GM12878 (cell line): ENCODE measurements at regions not wholly inside any gene's neighbourhood (a gene's known extent, or its start where the extent isn't known, plus 50 kb on each side); places are given as distances from the start of the nearest gene placed in this dataset.

Experiments used
- ATAC-seq: fragments of 200-7000 bp; cut with Tn5 transposase; 3 replicates; pipeline ENCODE4 v1.9.1; 2020; ENCODE audit warnings: mild to moderate bottlenecking, moderate library complexity
- BruUV-seq: library from RNA; stranded (reverse); fragments of 400-500 nt; replicated peaks from 2 replicates; lab custom pipeline; 2021; lab: Mats Ljungman, UMichigan
- CTCF ChIA-PET: fragments of 300-600 bp; sonication (Branson Sonifier 250); formaldehyde crosslinking; extraction: SDS; loops from one replicate; lab custom pipeline; 2021; ENCODE audit warnings: inconsistent platforms; lab: Yijun Ruan, JAX
- POLR2A ChIA-PET: fragments of 350-600 bp; formaldehyde crosslinking; extraction: SDS; loops from one replicate; lab custom pipeline; 2021; ENCODE audit warnings: inconsistent platforms; lab: Charles Lee
- RAD21 ChIA-PET: fragments of 300-600 bp; sonication (Branson Sonifier 250); formaldehyde crosslinking; loops from one replicate; lab custom pipeline; 2023; ENCODE audit warnings: antibody characterized with exemption; ENCODE audit not compliant: unreplicated experiment; lab: Charles Lee
- SMC1A ChIA-PET: fragments of 300-600 bp; sonication (Branson Sonifier 250); formaldehyde crosslinking; loops from one replicate; lab custom pipeline; 2023; ENCODE audit not compliant: unreplicated experiment, uncharacterized antibody; lab: Charles Lee
- DNase-seq: peaks from one replicate; pipeline ENCODE4 v3.0.0-alpha.2; 2011; ENCODE audit warnings: low read depth, low spot score
- FAIRE-seq: peaks from 3 replicates; lab custom pipeline; 2011; peaks lifted over from hg19 to GRCh38; lab: Jason Lieb, UNC
- H2AFZ ChIP-seq: 2 replicates; pipeline ENCODE4 v1.6.0; 2011; ENCODE audit warnings: low read depth, low read length, control low read depth; ENCODE audit not compliant: control insufficient read depth
- H3K27ac ChIP-seq: 2 replicates; pipeline ENCODE4 v1.5.1; 2011; ENCODE audit warnings: control low read depth; ENCODE audit not compliant: control insufficient read depth, insufficient read depth
- H3K27me3 ChIP-seq, 2 experiments: replicated peaks in 1 of 2; 2 replicates each; pipeline versions ENCODE4 v1.6.0 to v1.6.1; 2011; ENCODE audit warnings: low read length in 1 of 2; ENCODE audit not compliant: control insufficient read depth in 2 of 2, insufficient read depth in 2 of 2
- H3K36me3 ChIP-seq, 2 experiments: 2 replicates each; pipeline ENCODE4 v1.5.1; 2011; ENCODE audit warnings: low read length in 1 of 2; ENCODE audit not compliant: control insufficient read depth in 2 of 2, insufficient read depth in 2 of 2
- H3K4me1 ChIP-seq: 2 replicates; pipeline ENCODE4 v1.6.1; 2011; ENCODE audit warnings: mild to moderate bottlenecking, low read length, moderate library complexity, mixed read lengths; ENCODE audit not compliant: control insufficient read depth, insufficient read depth
- H3K4me2 ChIP-seq: 2 replicates; pipeline ENCODE4 v1.6.0; 2011; ENCODE audit warnings: control low read depth; ENCODE audit not compliant: control insufficient read depth, insufficient read depth
- H3K4me3 ChIP-seq: fragments of 200-600 bp; sonication (generic); 2 replicates; pipeline ENCODE4 v1.5.1; 2016
- H3K79me2 ChIP-seq: 2 replicates; pipeline ENCODE4 v1.6.0; 2011; ENCODE audit warnings: low read length; ENCODE audit not compliant: control insufficient read depth, insufficient read depth
- H3K9ac ChIP-seq: 2 replicates; pipeline ENCODE4 v1.8.0; 2011; ENCODE audit warnings: low read length, control low read depth, mixed read lengths; ENCODE audit not compliant: control insufficient read depth, insufficient read depth
- H3K9me3 ChIP-seq: replicated peaks from 3 replicates; pipeline ENCODE4 v1.5.1; 2011; ENCODE audit warnings: mild to moderate bottlenecking, low read length; ENCODE audit not compliant: control insufficient read depth, insufficient read depth
- H4K20me1 ChIP-seq: 2 replicates; pipeline ENCODE4 v1.6.0; 2011; ENCODE audit not compliant: control insufficient read depth, insufficient read depth
- CBX3 ChIP-seq: fragments of 200-600 bp; sonication (generic); IDR thresholded peaks from 2 replicates; pipeline ENCODE4 v1.6.1; 2016; ENCODE audit warnings: low read depth, borderline replicate concordance
- NR2F1 ChIP-seq: fragments of 450-650 bp; conservative IDR thresholded peaks from 2 replicates; pipeline ENCODE4 v1.6.1; 2017; ENCODE audit warnings: mild to moderate bottlenecking
- SRF ChIP-seq, 2 experiments: IDR thresholded peaks; 2 replicates each; pipeline ENCODE4 v1.6.1; 2011; ENCODE audit warnings: low read depth in 2 of 2, low read length in 2 of 2, mild to moderate bottlenecking in 1 of 2, moderate library complexity in 1 of 2
- TCF7 ChIP-seq: IDR thresholded peaks from 2 replicates; pipeline ENCODE4 v1.6.1; 2014; ENCODE audit warnings: antibody characterized with exemption, borderline replicate concordance
- YY1 ChIP-seq: IDR thresholded peaks from 2 replicates; pipeline ENCODE4 v1.6.1; 2011; ENCODE audit warnings: low read depth, mild to moderate bottlenecking, low read length
- WGBS: methylation state at CpG from one replicate; pipeline ENCODE4 v1.1.6; 2016; ENCODE audit warnings: low lambda C conversion rate; ENCODE audit not compliant: insufficient replicate concordance, insufficient coverage; ENCODE audit errors: missing lambda C conversion rate; 5-methylcytosine and 5-hydroxymethylcytosine counted together
- in situ Hi-C: fragments of 300-500 bp; cut with MboI; formaldehyde crosslinking; loops from 9 replicates; pipeline ENCODE4 v1.14.3; 2018; ENCODE audit warnings: mixed read lengths
- intact Hi-C: fragments of 100-400 bp; cut with micrococcal nuclease; formaldehyde crosslinking; loops from one replicate; pipeline ENCODE4 v1.14.2; 2022; ENCODE audit not compliant: unreplicated experiment
- TF ChIP-seq, protein P1 (sequence below): fragments of 450-650 bp; IDR thresholded peaks from 2 replicates; pipeline ENCODE4 v1.6.1; 2016; ENCODE audit warnings: mild to moderate bottlenecking
- TF ChIP-seq, protein P2 (sequence below): fragments of 450-650 bp; formaldehyde crosslinking; IDR thresholded peaks from 2 replicates; pipeline ENCODE4 v1.5.0; 2022; ENCODE audit warnings: mild to moderate bottlenecking, missing genetic modification characterization
- TF ChIP-seq, protein P3 (sequence below): fragments of 450-650 bp; IDR thresholded peaks from 2 replicates; pipeline ENCODE4 v1.6.1; 2016; ENCODE audit warnings: mild to moderate bottlenecking, moderate library complexity, borderline replicate concordance

DNA sequence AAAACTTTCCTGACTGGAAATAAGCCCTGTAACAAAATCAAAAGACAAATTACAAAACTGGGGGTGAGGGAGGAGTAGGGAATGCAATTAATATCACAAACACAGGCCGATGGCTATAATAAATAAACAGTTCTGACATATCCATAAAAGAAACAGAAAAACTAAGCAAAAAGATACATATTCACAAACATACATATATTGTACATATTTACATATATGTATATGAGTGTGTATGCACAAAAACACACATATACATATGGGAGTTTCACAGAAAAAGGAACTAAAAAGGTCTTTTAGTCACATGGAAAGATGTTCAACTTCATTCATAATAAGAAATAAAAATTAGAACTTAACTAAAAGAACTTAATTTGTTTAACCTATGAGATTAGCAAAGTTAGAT lies 292.7 kb downstream of the TFAP2A start:
- H3K36me3 ChIP-seq = no peaks in the 10 kb centered on the region
- no peaks in the 10 kb centered on the region for H4K20me1 ChIP-seq
- no peaks in the 10 kb centered on the region for H3K79me2 ChIP-seq
- BruUV-seq = no TSS peak
- 0% methylated on average over 1 of the region's 1 CpG for WGBS
- FAIRE-seq = no peak
- RAD21 ChIA-PET = no interaction called here
- CTCF ChIA-PET = no interaction called here
- H3K4me1 ChIP-seq = no peaks in the 10 kb centered on the region
- DNase-seq = no peak
- H2AFZ ChIP-seq = no peak overlapping the region
- no peak overlapping the region for H3K9ac ChIP-seq
- intact Hi-C loops (no loop called here), in situ Hi-C loops (no loop called here)
- POLR2A ChIA-PET = no interaction called here
- ATAC-seq = no peak
- peaks cover 0 to 4% of the 10 kb centered on the region in 2 experiments; a peak in 2 of 4 replicates for H3K27me3 ChIP-seq
- H3K4me3 ChIP-seq = no peak overlapping the region
- no peak overlapping the region for H3K4me2 ChIP-seq
- no peak overlapping the region for H3K27ac ChIP-seq
- SMC1A ChIA-PET = no interaction called here
- TF ChIP-seq CBX3 = no peak
- TF ChIP-seq SRF (IDR thresholded peaks at IDR 0.05; ENCODE audit: low read depth in 2 of 2, low read length in 2 of 2) = no peak
- TF ChIP-seq, protein P1, sequence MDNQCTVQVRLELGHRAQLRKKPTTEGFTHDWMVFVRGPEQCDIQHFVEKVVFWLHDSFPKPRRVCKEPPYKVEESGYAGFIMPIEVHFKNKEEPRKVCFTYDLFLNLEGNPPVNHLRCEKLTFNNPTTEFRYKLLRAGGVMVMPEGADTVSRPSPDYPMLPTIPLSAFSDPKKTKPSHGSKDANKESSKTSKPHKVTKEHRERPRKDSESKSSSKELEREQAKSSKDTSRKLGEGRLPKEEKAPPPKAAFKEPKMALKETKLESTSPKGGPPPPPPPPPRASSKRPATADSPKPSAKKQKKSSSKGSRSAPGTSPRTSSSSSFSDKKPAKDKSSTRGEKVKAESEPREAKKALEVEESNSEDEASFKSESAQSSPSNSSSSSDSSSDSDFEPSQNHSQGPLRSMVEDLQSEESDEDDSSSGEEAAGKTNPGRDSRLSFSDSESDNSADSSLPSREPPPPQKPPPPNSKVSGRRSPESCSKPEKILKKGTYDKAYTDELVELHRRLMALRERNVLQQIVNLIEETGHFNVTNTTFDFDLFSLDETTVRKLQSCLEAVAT = no peak
- no peaks in the 10 kb centered on the region for H3K9me3 ChIP-seq

DNA sequence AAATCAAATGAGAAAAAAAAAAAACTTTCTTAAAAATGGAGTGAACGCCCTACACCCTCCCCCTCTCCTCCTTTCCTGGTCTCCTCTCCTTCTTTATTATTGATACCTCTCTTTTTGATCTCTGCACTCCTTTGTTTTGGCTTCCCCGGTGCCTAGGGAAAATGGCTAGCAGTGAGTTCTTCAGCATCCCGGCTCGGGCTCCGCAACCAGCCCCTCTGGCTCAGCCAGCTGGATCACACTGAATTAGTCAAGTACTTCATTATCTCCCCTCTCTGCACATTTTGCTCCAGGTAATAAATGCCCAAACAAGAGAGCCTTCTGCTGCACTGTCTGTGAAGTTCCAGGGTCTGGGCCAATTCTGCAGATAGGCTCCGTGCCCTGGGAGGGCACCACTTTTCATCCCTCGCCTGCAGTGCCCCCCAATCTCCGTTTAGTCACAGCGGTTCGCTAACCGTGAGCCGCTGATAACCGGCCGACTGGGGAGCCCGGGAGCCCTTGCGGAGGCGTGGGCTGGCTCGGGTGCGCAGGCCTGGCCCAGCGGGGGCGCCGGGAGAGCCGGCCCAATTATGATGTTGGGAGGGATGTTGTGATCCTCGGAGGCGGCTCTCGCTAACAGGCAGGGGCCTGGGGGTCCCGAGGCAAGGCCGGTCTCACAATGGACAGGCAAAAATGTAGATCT lies 301.9 kb downstream of the TFAP2A start:
- intact Hi-C loops = no loop called here
- RAD21 ChIA-PET = no interaction called here
- TF ChIP-seq, protein P2, sequence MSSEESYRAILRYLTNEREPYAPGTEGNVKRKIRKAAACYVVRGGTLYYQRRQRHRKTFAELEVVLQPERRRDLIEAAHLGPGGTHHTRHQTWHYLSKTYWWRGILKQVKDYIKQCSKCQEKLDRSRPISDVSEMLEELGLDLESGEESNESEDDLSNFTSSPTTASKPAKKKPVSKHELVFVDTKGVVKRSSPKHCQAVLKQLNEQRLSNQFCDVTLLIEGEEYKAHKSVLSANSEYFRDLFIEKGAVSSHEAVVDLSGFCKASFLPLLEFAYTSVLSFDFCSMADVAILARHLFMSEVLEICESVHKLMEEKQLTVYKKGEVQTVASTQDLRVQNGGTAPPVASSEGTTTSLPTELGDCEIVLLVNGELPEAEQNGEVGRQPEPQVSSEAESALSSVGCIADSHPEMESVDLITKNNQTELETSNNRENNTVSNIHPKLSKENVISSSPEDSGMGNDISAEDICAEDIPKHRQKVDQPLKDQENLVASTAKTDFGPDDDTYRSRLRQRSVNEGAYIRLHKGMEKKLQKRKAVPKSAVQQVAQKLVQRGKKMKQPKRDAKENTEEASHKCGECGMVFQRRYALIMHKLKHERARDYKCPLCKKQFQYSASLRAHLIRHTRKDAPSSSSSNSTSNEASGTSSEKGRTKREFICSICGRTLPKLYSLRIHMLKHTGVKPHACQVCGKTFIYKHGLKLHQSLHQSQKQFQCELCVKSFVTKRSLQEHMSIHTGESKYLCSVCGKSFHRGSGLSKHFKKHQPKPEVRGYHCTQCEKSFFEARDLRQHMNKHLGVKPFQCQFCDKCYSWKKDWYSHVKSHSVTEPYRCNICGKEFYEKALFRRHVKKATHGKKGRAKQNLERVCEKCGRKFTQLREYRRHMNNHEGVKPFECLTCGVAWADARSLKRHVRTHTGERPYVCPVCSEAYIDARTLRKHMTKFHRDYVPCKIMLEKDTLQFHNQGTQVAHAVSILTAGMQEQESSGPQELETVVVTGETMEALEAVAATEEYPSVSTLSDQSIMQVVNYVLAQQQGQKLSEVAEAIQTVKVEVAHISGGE (CRISPR knock-in tag) = no peak
- TF ChIP-seq, protein P3, sequence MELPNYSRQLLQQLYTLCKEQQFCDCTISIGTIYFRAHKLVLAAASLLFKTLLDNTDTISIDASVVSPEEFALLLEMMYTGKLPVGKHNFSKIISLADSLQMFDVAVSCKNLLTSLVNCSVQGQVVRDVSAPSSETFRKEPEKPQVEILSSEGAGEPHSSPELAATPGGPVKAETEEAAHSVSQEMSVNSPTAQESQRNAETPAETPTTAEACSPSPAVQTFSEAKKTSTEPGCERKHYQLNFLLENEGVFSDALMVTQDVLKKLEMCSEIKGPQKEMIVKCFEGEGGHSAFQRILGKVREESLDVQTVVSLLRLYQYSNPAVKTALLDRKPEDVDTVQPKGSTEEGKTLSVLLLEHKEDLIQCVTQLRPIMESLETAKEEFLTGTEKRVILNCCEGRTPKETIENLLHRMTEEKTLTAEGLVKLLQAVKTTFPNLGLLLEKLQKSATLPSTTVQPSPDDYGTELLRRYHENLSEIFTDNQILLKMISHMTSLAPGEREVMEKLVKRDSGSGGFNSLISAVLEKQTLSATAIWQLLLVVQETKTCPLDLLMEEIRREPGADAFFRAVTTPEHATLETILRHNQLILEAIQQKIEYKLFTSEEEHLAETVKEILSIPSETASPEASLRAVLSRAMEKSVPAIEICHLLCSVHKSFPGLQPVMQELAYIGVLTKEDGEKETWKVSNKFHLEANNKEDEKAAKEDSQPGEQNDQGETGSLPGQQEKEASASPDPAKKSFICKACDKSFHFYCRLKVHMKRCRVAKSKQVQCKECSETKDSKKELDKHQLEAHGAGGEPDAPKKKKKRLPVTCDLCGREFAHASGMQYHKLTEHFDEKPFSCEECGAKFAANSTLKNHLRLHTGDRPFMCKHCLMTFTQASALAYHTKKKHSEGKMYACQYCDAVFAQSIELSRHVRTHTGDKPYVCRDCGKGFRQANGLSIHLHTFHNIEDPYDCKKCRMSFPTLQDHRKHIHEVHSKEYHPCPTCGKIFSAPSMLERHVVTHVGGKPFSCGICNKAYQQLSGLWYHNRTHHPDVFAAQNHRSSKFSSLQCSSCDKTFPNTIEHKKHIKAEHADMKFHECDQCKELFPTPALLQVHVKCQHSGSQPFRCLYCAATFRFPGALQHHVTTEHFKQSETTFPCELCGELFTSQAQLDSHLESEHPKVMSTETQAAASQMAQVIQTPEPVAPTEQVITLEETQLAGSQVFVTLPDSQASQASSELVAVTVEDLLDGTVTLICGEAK = no peak
- TF ChIP-seq YY1 (no peak), TCF7 (no peak), NR2F1 (no peak)

More for the DNA sequence above, 301.9 kb downstream of the TFAP2A start:
- in situ Hi-C loops = no loop called here
- DNase-seq = no peak
- no peaks in the 10 kb centered on the region for H3K9me3 ChIP-seq
- H3K36me3 ChIP-seq = no peaks in the 10 kb centered on the region
- no peak overlapping the region for H3K9ac ChIP-seq
- ChIA-PET SMC1A (no interaction called here), CTCF (no interaction called here), POLR2A (no interaction called here)
- no peak for FAIRE-seq
- no peak overlapping the region for H3K27ac ChIP-seq
- no peak for ATAC-seq
- H3K4me3 ChIP-seq = no peak overlapping the region
- 49% methylated on average over 28 of the region's 28 CpGs for WGBS
- H3K4me2 ChIP-seq = no peak overlapping the region
- no TSS peak for BruUV-seq
- H3K4me1 ChIP-seq = no peaks in the 10 kb centered on the region
- no peak overlapping the region for H2AFZ ChIP-seq
- no peaks in the 10 kb centered on the region for H3K79me2 ChIP-seq
- peaks cover 4 to 5% of the 10 kb centered on the region in 2 experiments; a peak in 3 of 4 replicates for H3K27me3 ChIP-seq
- H4K20me1 ChIP-seq = no peaks in the 10 kb centered on the region
